ENCODE measurements at regions not wholly inside any gene's neighbourhood (a gene's known extent, or its start where the extent isn't known, plus 50 kb on each side); places are given as distances from the start of the nearest gene placed in this dataset.

GRCh38 chr6:12494161-12494560 lies 204.0 kb downstream of the EDN1 start:
- Histone ChIP-seq H3K4me1 (no peaks in the 10 kb centered on the region), H3K4me3 (no peak overlapping the region), H3K36me3 (no peaks in the 10 kb centered on the region), H3K27ac (no peak overlapping the region), H3K4me2 (no peak overlapping the region), H3K9me3 (no peaks in the 10 kb centered on the region), H3K27me3 (no peaks in the 10 kb centered on the region), H3K9ac (no peak overlapping the region), H4K20me1 (no peaks in the 10 kb centered on the region)
- TF ChIP-seq Cebpa-rat (IDR thresholded peaks at IDR 0.05): no peak

GRCh38 chr6:12501990-12502389 lies 211.8 kb downstream of the EDN1 start:
- Histone ChIP-seq H3K4me3 (no peak overlapping the region), H4K20me1 (no peaks in the 10 kb centered on the region), H3K4me1 (no peaks in the 10 kb centered on the region), H3K9ac (no peak overlapping the region), H3K36me3 (no peaks in the 10 kb centered on the region), H3K27ac (no peak overlapping the region), H3K9me3 (no peaks in the 10 kb centered on the region), H3K4me2 (no peak overlapping the region), H3K27me3 (no peaks in the 10 kb centered on the region)
- no peak for TF ChIP-seq Cebpa-rat (IDR thresholded peaks at IDR 0.05)

GRCh38 chr6:12504325-12504966 lies 212.1 kb upstream of the PHACTR1 start:
- Histone ChIP-seq H3K4me2 (no peak overlapping the region), H3K36me3 (no peaks in the 10 kb centered on the region), H3K4me1 (no peaks in the 10 kb centered on the region), H3K27me3 (no peaks in the 10 kb centered on the region), H3K9me3 (no peaks in the 10 kb centered on the region), H4K20me1 (no peaks in the 10 kb centered on the region), H3K4me3 (no peak overlapping the region), H3K9ac (no peak overlapping the region), H3K27ac (no peak overlapping the region)
- TF ChIP-seq Cebpa-rat (IDR thresholded peaks at IDR 0.05): no peak

- Histone ChIP-seq H3K9me3 (no peaks in the 10 kb centered on the region), H3K36me3 (no peaks in the 10 kb centered on the region), H3K27ac (no peak overlapping the region), H3K9ac (no peak overlapping the region), H3K27me3 (no peaks in the 10 kb centered on the region), H3K4me3 (no peak overlapping the region), H4K20me1 (no peaks in the 10 kb centered on the region), H3K4me1 (no peaks in the 10 kb centered on the region), H3K4me2 (no peak overlapping the region)
- no peak for TF ChIP-seq Cebpa-rat (IDR thresholded peaks at IDR 0.05)
Measured at GRCh38 chr6:12505486-12505885, 211.1 kb upstream of the PHACTR1 start.

- H3K27me3 ChIP-seq: no peaks in the 10 kb centered on the region
- no peak overlapping the region for H3K4me2 ChIP-seq
Measured at GRCh38 chr6:12506159-12506558, 210.4 kb upstream of the PHACTR1 start.

GRCh38 chr6:12507636-12508035 lies 208.9 kb upstream of the PHACTR1 start:
- TF ChIP-seq Cebpa-rat (IDR thresholded peaks at IDR 0.05): no peak

More at GRCh38 chr6:12506159-12506558, 210.4 kb upstream of the PHACTR1 start:
- TF ChIP-seq Cebpa-rat (IDR thresholded peaks at IDR 0.05): no peak
- no peak overlapping the region for H3K9ac ChIP-seq
- no peak overlapping the region for H3K4me3 ChIP-seq
- H3K36me3 ChIP-seq: no peaks in the 10 kb centered on the region
- H4K20me1 ChIP-seq: no peaks in the 10 kb centered on the region
- H3K9me3 ChIP-seq: no peaks in the 10 kb centered on the region
- H3K27ac ChIP-seq: no peak overlapping the region
- no peaks in the 10 kb centered on the region for H3K4me1 ChIP-seq

GRCh38 chr6:12508553-12508952 lies 208.0 kb upstream of the PHACTR1 start:
- no peak overlapping the region for H3K4me3 ChIP-seq
- TF ChIP-seq Cebpa-rat (IDR thresholded peaks at IDR 0.05): no peak
- no peaks in the 10 kb centered on the region for H3K4me1 ChIP-seq
- H3K4me2 ChIP-seq: no peak overlapping the region
- H3K27ac ChIP-seq: no peak overlapping the region
- H3K9ac ChIP-seq: no peak overlapping the region
- H4K20me1 ChIP-seq: no peaks in the 10 kb centered on the region
- no peaks in the 10 kb centered on the region for H3K9me3 ChIP-seq
- no peaks in the 10 kb centered on the region for H3K36me3 ChIP-seq
- no peaks in the 10 kb centered on the region for H3K27me3 ChIP-seq

More at GRCh38 chr6:12507636-12508035, 208.9 kb upstream of the PHACTR1 start:
- H3K27me3 ChIP-seq: no peaks in the 10 kb centered on the region
- H3K9me3 ChIP-seq: no peaks in the 10 kb centered on the region
- H3K27ac ChIP-seq: no peak overlapping the region
- H3K4me3 ChIP-seq: no peak overlapping the region
- H4K20me1 ChIP-seq: no peaks in the 10 kb centered on the region
- no peaks in the 10 kb centered on the region for H3K36me3 ChIP-seq
- H3K4me1 ChIP-seq: no peaks in the 10 kb centered on the region
- no peak overlapping the region for H3K4me2 ChIP-seq
- H3K9ac ChIP-seq: no peak overlapping the region

- Histone ChIP-seq H3K9ac (no peak overlapping the region), H3K27me3 (no peaks in the 10 kb centered on the region), H3K36me3 (no peaks in the 10 kb centered on the region), H3K4me2 (no peak overlapping the region), H3K27ac (no peak overlapping the region), H3K4me1 (no peaks in the 10 kb centered on the region), H4K20me1 (no peaks in the 10 kb centered on the region), H3K4me3 (no peak overlapping the region), H3K9me3 (no peaks in the 10 kb centered on the region)
- no peak for TF ChIP-seq Cebpa-rat (IDR thresholded peaks at IDR 0.05)
Measured at GRCh38 chr6:12509060-12509459, 207.5 kb upstream of the PHACTR1 start.

- Histone ChIP-seq H3K4me3 (no peak overlapping the region), H3K27me3 (no peaks in the 10 kb centered on the region), H3K36me3 (no peaks in the 10 kb centered on the region), H3K4me2 (no peak overlapping the region), H4K20me1 (no peaks in the 10 kb centered on the region), H3K9ac (no peak overlapping the region), H3K4me1 (no peaks in the 10 kb centered on the region), H3K9me3 (no peaks in the 10 kb centered on the region), H3K27ac (no peak overlapping the region)
- no peak for TF ChIP-seq Cebpa-rat (IDR thresholded peaks at IDR 0.05)
Measured at GRCh38 chr6:12516070-12516469, 200.5 kb upstream of the PHACTR1 start.

GRCh38 chr6:12522347-12522746 lies 194.2 kb upstream of the PHACTR1 start:
- no peak for TF ChIP-seq Cebpa-rat (IDR thresholded peaks at IDR 0.05)
- Histone ChIP-seq H3K9me3 (no peaks in the 10 kb centered on the region), H3K27ac (no peak overlapping the region), H3K4me2 (no peak overlapping the region), H3K27me3 (no peaks in the 10 kb centered on the region), H4K20me1 (no peaks in the 10 kb centered on the region), H3K4me3 (no peak overlapping the region), H3K4me1 (no peaks in the 10 kb centered on the region), H3K9ac (no peak overlapping the region), H3K36me3 (no peaks in the 10 kb centered on the region)

GRCh38 chr6:12523726-12524125 lies 192.8 kb upstream of the PHACTR1 start:
- no peak for TF ChIP-seq Cebpa-rat (IDR thresholded peaks at IDR 0.05)
- Histone ChIP-seq H4K20me1 (no peaks in the 10 kb centered on the region), H3K9ac (no peak overlapping the region), H3K9me3 (no peaks in the 10 kb centered on the region), H3K27me3 (no peaks in the 10 kb centered on the region), H3K4me1 (no peaks in the 10 kb centered on the region), H3K27ac (no peak overlapping the region), H3K4me3 (no peak overlapping the region), H3K4me2 (no peak overlapping the region), H3K36me3 (no peaks in the 10 kb centered on the region)

All from BLaER1 (cell line).